Activated CD8-positive, alpha-beta T cell treated with anti-CD3 and anti-CD28 coated beads for 36 hours (primary cell): ENCODE measurements at regions not wholly inside any gene's neighbourhood (a gene's known extent, or its start where the extent isn't known, plus 50 kb on each side); places are given as distances from the start of the nearest gene placed in this dataset.

ENCODE experiments used
- ATAC-seq: fragments of 200-7000 bp; cut with Tn5 transposase; one replicate; pipeline ENCODE4 v1.10.0; 2021; ENCODE audit warnings: mild to moderate bottlenecking, moderate library complexity
- CTCF ChIA-PET: fragments of 350-600 bp; sonication (Branson Sonifier 250); formaldehyde crosslinking; loops from one replicate; lab custom pipeline; 2021; ENCODE audit warnings: antibody characterized with exemption; lab: Charles Lee
- POLR2A ChIA-PET: fragments of 350-600 bp; sonication (Branson Sonifier 250); formaldehyde crosslinking; loops from one replicate; lab custom pipeline; 2021; ENCODE audit warnings: antibody characterized with exemption; lab: Charles Lee
- DNase-seq: peaks from one replicate; pipeline ENCODE4 v3.0.0-alpha.2; 2020
- H3K27ac Mint-ChIP-seq: one replicate; pipeline ENCODE4 v1.8.0; 2021; ENCODE audit warnings: mild to moderate bottlenecking, mixed read lengths
- H3K27me3 Mint-ChIP-seq: one replicate; pipeline ENCODE4 v1.8.0; 2021; ENCODE audit warnings: mixed read lengths
- H3K36me3 Mint-ChIP-seq: one replicate; pipeline ENCODE4 v1.8.0; 2021; ENCODE audit warnings: low read depth, mixed read lengths
- H3K4me1 Mint-ChIP-seq: one replicate; pipeline ENCODE4 v1.8.0; 2021; ENCODE audit warnings: low read depth, mixed read lengths
- H3K4me3 Mint-ChIP-seq: one replicate; pipeline ENCODE4 v1.8.0; 2021; ENCODE audit warnings: mild to moderate bottlenecking, moderate library complexity, mixed read lengths
- H3K9me3 Mint-ChIP-seq: one replicate; pipeline ENCODE4 v1.8.0; 2021; ENCODE audit warnings: mixed read lengths
- CTCF ChIP-seq: fragments of 200-600 bp; IDR thresholded peaks from one replicate; pipeline ENCODE4 v1.8.0; 2022; ENCODE audit warnings: antibody characterized with exemption, mild to moderate bottlenecking
- intact Hi-C: fragments of 100-400 bp; cut with micrococcal nuclease; formaldehyde crosslinking; loops from one replicate; pipeline ENCODE4 v1.10.0; 2022

- Mint-ChIP-seq H3K4me1 (no peaks in the 10 kb centered on the region), H3K9me3 (no peaks in the 10 kb centered on the region), H3K36me3 (no peaks in the 10 kb centered on the region), H3K27ac (no peak overlapping the region), H3K27me3 (no peaks in the 10 kb centered on the region), H3K4me3 (no peak overlapping the region)
- TF ChIP-seq CTCF: no peak
- intact Hi-C loops: no loop called here
- ATAC-seq (no peak), DNase-seq (no peak)
- POLR2A ChIA-PET: no interaction called here
- CTCF ChIA-PET: no interaction called here
These were observed 790.5 kb downstream of the DIPK2A start for GRCh38 chr3:144762091-144762490.

DNA sequence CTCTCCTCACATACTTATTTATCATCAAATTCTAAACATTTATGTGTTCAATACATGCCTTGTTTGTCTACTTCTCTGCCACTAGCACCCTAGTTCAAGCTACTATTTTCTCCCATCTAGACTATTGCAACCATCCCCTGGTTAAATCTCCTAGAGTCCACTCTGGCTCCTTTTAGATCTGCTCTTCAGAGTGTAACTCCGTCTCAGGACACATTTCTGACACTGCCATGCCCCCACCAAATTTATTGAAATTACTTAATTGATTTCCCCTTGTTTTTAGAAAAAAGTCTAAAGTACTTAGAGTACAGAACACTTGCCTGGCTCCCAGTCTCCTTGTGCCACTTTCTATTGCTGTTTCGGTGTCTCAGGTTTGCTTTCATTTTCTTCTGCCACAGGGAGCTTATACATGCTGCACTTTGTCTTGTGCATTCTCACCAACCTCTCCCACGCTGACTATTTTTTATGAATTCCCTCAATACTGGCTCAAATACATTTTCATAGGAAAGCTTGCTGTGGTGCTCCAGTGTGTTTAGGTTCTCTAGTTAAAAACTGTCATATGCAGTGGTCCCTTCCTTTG lies 792.3 kb downstream of the DIPK2A start:
- ChIA-PET CTCF (no interaction called here), POLR2A (no interaction called here)
- intact Hi-C loops: no loop called here
- Mint-ChIP-seq H3K36me3 (no peaks in the 10 kb centered on the region), H3K27ac (no peak overlapping the region), H3K4me1 (no peaks in the 10 kb centered on the region), H3K27me3 (no peaks in the 10 kb centered on the region), H3K4me3 (no peak overlapping the region), H3K9me3 (no peaks in the 10 kb centered on the region)
- DNase-seq: no peak
- no peak for TF ChIP-seq CTCF
- ATAC-seq: no peak

GRCh38 chr3:144770281-144770680 lies 798.7 kb downstream of the DIPK2A start:
- Mint-ChIP-seq H3K36me3 (no peaks in the 10 kb centered on the region), H3K27me3 (no peaks in the 10 kb centered on the region), H3K27ac (no peak overlapping the region), H3K4me3 (no peak overlapping the region), H3K4me1 (no peaks in the 10 kb centered on the region), H3K9me3 (no peaks in the 10 kb centered on the region)
- intact Hi-C loops: no loop called here
- no peak for TF ChIP-seq CTCF
- POLR2A ChIA-PET: no interaction called here
- CTCF ChIA-PET: no interaction called here
- no peak for ATAC-seq
- DNase-seq: no peak

DNA sequence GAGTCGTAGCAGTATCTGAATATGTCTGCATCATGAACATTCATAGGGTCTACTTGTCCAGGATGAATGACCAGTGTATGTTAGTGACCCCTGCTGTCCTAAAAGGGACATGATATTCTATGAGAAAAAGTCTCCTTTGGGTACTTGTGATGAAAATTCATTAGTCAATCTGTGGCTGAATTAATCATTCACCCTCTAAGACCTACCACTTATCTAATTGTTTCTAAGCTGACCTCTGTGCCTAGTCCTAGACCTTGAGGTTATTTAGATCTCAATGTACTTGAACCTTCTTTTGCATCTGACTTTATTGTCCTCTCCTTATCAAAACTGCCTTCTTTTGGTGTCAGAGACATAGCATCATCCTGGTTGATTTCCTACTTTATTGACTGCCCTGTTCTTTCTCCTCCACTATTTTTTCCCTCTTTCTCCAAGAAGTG lies 799.3 kb downstream of the DIPK2A start:
- Mint-ChIP-seq H3K36me3 (no peaks in the 10 kb centered on the region), H3K27me3 (no peaks in the 10 kb centered on the region), H3K27ac (no peak overlapping the region), H3K4me1 (no peaks in the 10 kb centered on the region), H3K4me3 (no peak overlapping the region), H3K9me3 (no peaks in the 10 kb centered on the region)
- ChIA-PET CTCF (no interaction called here), POLR2A (no interaction called here)
- no peak for TF ChIP-seq CTCF
- ATAC-seq (no peak), DNase-seq (no peak)
- intact Hi-C loops: no loop called here

- no peak for DNase-seq
- H3K4me3 Mint-ChIP-seq: no peak overlapping the region
- no peak overlapping the region for H3K27ac Mint-ChIP-seq
- intact Hi-C loops: no loop called here
- no peaks in the 10 kb centered on the region for H3K27me3 Mint-ChIP-seq
- H3K4me1 Mint-ChIP-seq: no peaks in the 10 kb centered on the region
- no peak for TF ChIP-seq CTCF
- no peaks in the 10 kb centered on the region for H3K9me3 Mint-ChIP-seq
- no peaks in the 10 kb centered on the region for H3K36me3 Mint-ChIP-seq
- no peak for ATAC-seq
- CTCF ChIA-PET: no interaction called here
- POLR2A ChIA-PET: no interaction called here
These were observed 799.8 kb downstream of the DIPK2A start for GRCh38 chr3:144771381-144771870.
